HepG2 (cell line): ENCODE measurements at regions not wholly inside any gene's neighbourhood (a gene's known extent, or its start where the extent isn't known, plus 50 kb on each side); places are given as distances from the start of the nearest gene placed in this dataset.

Experiments
- CBX2 ChIP-seq, 2 experiments: fragments of 200-600 bp in 1 of 2; sonication (generic); formaldehyde crosslinking in 1 of 2; IDR thresholded peaks; 2 replicates each; pipeline versions ENCODE4 v1.7.0 to v1.8.1; 2018 to 2022; ENCODE audit warnings: low read depth in 2 of 2, low read length in 1 of 2, mild to moderate bottlenecking in 1 of 2, missing genetic modification reagents in 1 of 2
- DNMT1 ChIP-seq: sonication (generic); formaldehyde crosslinking; IDR thresholded peaks from 2 replicates; pipeline ENCODE4 v1.5.1; 2020; ENCODE audit warnings: mild to moderate bottlenecking, missing genetic modification reagents
- ERF ChIP-seq: IDR thresholded peaks from 2 replicates; pipeline ENCODE4 v1.6.1; 2018; ENCODE audit warnings: missing biosample characterization, missing genetic modification reagents
- FLYWCH1 ChIP-seq: sonication (generic); formaldehyde crosslinking; IDR thresholded peaks from 2 replicates; pipeline ENCODE4 v1.8.1; 2023; ENCODE audit warnings: mild to moderate bottlenecking, missing genetic modification reagents
- HDAC2 ChIP-seq: sonication (generic); formaldehyde crosslinking; IDR thresholded peaks from 2 replicates; pipeline ENCODE4 v1.4.0; 2020; ENCODE audit warnings: missing genetic modification reagents
- IRX3 ChIP-seq: sonication (generic); formaldehyde crosslinking; IDR thresholded peaks from 2 replicates; pipeline ENCODE4 v1.8.1; 2023; ENCODE audit warnings: mild to moderate bottlenecking, low read depth, missing genetic modification reagents, borderline replicate concordance
- KAT2B ChIP-seq: fragments of 150-350 bp; IDR thresholded peaks from 2 replicates; pipeline ENCODE4 v1.6.1; 2014; ENCODE audit warnings: low read depth, low read length, borderline replicate concordance
- KLF16 ChIP-seq, 2 experiments: sonication (generic) in 1 of 2; formaldehyde crosslinking in 1 of 2; IDR thresholded peaks; 2 replicates each; pipeline versions ENCODE4 v1.6.1 to v1.8.0; 2016 to 2023; ENCODE audit warnings: missing genetic modification reagents in 2 of 2, missing compliant biosample characterization in 1 of 2
- MTF2 ChIP-seq: sonication (generic); formaldehyde crosslinking; IDR thresholded peaks from 2 replicates; pipeline ENCODE4 v1.5.0; 2020; ENCODE audit warnings: missing genetic modification reagents, borderline replicate concordance
- SCMH1 ChIP-seq: sonication (generic); formaldehyde crosslinking; IDR thresholded peaks from 2 replicates; pipeline ENCODE4 v1.9.0; 2021; ENCODE audit warnings: missing genetic modification reagents, mild to moderate bottlenecking, borderline replicate concordance
- SRSF9 ChIP-seq: fragments of 200-400 bp; formaldehyde crosslinking; IDR thresholded peaks from 2 replicates; pipeline ENCODE4 v1.6.1; 2018; ENCODE audit warnings: borderline replicate concordance, mild to moderate bottlenecking, low read depth, low read length; ENCODE audit not compliant: insufficient read depth, poor library complexity, severe bottlenecking
- TAF1 ChIP-seq: sonication (generic); formaldehyde crosslinking; IDR thresholded peaks from 2 replicates; pipeline ENCODE4 v1.4.0; 2020; ENCODE audit warnings: missing genetic modification reagents
- WIZ ChIP-seq: sonication (generic); formaldehyde crosslinking; IDR thresholded peaks from 2 replicates; pipeline ENCODE4 v1.5.1; 2020; ENCODE audit warnings: mild to moderate bottlenecking, missing genetic modification reagents
- ZBTB38 ChIP-seq: sonication (generic); formaldehyde crosslinking; IDR thresholded peaks from 2 replicates; pipeline ENCODE4 v1.5.1; 2020; ENCODE audit warnings: mild to moderate bottlenecking, missing genetic modification reagents
- ZKSCAN1 ChIP-seq: fragments of 150-350 bp; IDR thresholded peaks from 2 replicates; pipeline ENCODE4 v1.6.1; 2014; ENCODE audit warnings: low read length
- ZNF136 ChIP-seq: sonication (generic); formaldehyde crosslinking; IDR thresholded peaks from 2 replicates; pipeline ENCODE4 v1.8.1; 2022; ENCODE audit warnings: low read depth, mild to moderate bottlenecking, moderate library complexity, missing genetic modification reagents
- ZNF343 ChIP-seq: sonication (generic); formaldehyde crosslinking; IDR thresholded peaks from 2 replicates; pipeline ENCODE4 v1.4.0; 2020; ENCODE audit warnings: mild to moderate bottlenecking, missing genetic modification reagents
- ZNF501 ChIP-seq: sonication (generic); formaldehyde crosslinking; IDR thresholded peaks from 2 replicates; pipeline ENCODE4 v1.5.1; 2020; ENCODE audit warnings: mild to moderate bottlenecking, moderate library complexity, missing genetic modification reagents
- ZNF652 ChIP-seq: IDR thresholded peaks from 2 replicates; pipeline ENCODE4 v1.6.1; 2016; ENCODE audit warnings: low read depth, borderline replicate concordance
- TF ChIP-seq, protein P1 (sequence below): sonication (generic); formaldehyde crosslinking; IDR thresholded peaks from 2 replicates; pipeline ENCODE4 v1.5.0; 2020; ENCODE audit warnings: missing genetic modification reagents, mild to moderate bottlenecking, borderline replicate concordance
- TF ChIP-seq, protein P2 (sequence below): sonication (generic); formaldehyde crosslinking; IDR thresholded peaks from 2 replicates; pipeline ENCODE4 v1.5.1; 2020; ENCODE audit warnings: missing genetic modification reagents, mild to moderate bottlenecking, borderline replicate concordance
- TF ChIP-seq, protein P3 (sequence below), 2 experiments: fragments of 450-650 bp in 1 of 2; sonication (generic) in 1 of 2; formaldehyde crosslinking; IDR thresholded peaks; 2 replicates each; pipeline versions ENCODE4 v1.5.0 to v1.8.0; 2020 to 2022; ENCODE audit warnings: mild to moderate bottlenecking in 1 of 2, missing genetic modification reagents in 1 of 2
- TF ChIP-seq, protein P4 (sequence below): sonication (generic); formaldehyde crosslinking; IDR thresholded peaks from 2 replicates; pipeline ENCODE4 v1.5.1; 2020; ENCODE audit warnings: mild to moderate bottlenecking, missing genetic modification reagents, borderline replicate concordance
- TF ChIP-seq, protein P5 (sequence below): sonication (generic); formaldehyde crosslinking; IDR thresholded peaks from 2 replicates; pipeline ENCODE4 v1.4.0; 2020; ENCODE audit warnings: missing genetic modification reagents, borderline replicate concordance

DNA sequence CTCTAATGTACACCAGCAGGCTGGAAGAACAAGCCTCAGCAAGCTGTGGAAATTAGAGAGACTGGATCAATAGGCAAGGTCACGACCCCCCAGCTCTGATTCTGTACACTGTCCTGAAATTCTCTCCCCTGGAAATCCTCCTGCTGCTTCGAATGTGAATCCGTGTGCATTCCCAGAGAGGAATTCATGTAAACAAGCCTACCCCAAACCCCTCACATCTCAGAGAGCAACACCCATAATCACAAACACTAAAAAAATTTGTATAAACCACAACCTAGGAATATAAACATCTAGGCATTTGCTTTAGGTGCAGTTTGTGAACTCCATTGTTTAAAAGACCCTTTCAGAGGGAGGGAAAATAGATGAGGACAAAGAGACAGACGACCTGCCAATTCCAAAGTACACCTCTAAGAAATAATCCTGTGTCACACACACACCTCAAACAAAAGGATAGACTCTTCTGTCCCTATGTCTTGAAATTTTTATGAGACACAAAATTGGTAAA is 325.2 kb downstream of the WDR72 start (continued):
- TF ChIP-seq, protein P1, sequence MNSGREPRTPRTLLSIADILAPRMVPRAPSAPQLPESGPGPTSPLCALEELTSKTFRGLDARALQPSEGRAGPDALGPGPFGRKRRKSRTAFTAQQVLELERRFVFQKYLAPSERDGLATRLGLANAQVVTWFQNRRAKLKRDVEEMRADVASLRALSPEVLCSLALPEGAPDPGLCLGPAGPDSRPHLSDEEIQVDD (CRISPR knock-in tag) = no peak
- TF ChIP-seq SRSF9 (no peak), FLYWCH1 (CRISPR knock-in tag) (no peak), IRX3 (CRISPR knock-in tag) (no peak), KAT2B (no peak), ERF (CRISPR knock-in tag) (peak; percentile 47; the same call in 1 of the 2 replicates), DNMT1 (CRISPR knock-in tag) (no peak), ZNF501 (no peak), SCMH1 (CRISPR knock-in tag) (no peak), KLF16 (CRISPR knock-in tag; IDR thresholded peaks at IDR 0.05) (no peak), ZNF652 (CRISPR knock-in tag) (0 out of 2 replicates have a peak, but pooled peaks have one; percentile 30), CBX2 (IDR thresholded peaks at IDR 0.05; ENCODE audit: low read depth, low read length) (no peak), CBX2 (CRISPR knock-in tag; IDR thresholded peaks at IDR 0.05; ENCODE audit: low read depth) (no peak), MTF2 (CRISPR knock-in tag) (no peak), HDAC2 (CRISPR knock-in tag) (peak; percentile 82), ZNF343 (CRISPR knock-in tag) (no peak), WIZ (CRISPR knock-in tag) (no peak), TAF1 (CRISPR knock-in tag) (no peak), ZKSCAN1 (no peak), ZNF136 (CRISPR knock-in tag) (no peak), ZBTB38 (CRISPR knock-in tag) (no peak)
- TF ChIP-seq, protein P2, sequence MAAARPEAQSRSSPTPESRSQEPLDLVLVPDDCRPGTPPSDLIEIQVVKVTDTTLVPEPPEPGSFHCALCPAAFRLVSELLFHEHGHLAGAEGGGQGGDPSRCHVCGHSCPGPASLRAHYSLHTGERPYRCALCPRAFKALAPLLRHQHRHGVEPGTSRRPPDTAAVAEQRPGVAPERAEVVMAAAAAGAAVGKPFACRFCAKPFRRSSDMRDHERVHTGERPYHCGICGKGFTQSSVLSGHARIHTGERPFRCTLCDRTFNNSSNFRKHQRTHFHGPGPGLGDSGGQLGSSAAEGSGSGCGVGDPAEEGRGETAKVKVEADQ (CRISPR knock-in tag) = no peak
- TF ChIP-seq, protein P3, sequence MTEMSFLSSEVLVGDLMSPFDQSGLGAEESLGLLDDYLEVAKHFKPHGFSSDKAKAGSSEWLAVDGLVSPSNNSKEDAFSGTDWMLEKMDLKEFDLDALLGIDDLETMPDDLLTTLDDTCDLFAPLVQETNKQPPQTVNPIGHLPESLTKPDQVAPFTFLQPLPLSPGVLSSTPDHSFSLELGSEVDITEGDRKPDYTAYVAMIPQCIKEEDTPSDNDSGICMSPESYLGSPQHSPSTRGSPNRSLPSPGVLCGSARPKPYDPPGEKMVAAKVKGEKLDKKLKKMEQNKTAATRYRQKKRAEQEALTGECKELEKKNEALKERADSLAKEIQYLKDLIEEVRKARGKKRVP (CRISPR knock-in tag; IDR thresholded peaks at IDR 0.05) = 0 out of 4 replicates have a peak, but pooled peaks of 1 of the 2 experiments have one; percentile 41
- TF ChIP-seq, protein P4, sequence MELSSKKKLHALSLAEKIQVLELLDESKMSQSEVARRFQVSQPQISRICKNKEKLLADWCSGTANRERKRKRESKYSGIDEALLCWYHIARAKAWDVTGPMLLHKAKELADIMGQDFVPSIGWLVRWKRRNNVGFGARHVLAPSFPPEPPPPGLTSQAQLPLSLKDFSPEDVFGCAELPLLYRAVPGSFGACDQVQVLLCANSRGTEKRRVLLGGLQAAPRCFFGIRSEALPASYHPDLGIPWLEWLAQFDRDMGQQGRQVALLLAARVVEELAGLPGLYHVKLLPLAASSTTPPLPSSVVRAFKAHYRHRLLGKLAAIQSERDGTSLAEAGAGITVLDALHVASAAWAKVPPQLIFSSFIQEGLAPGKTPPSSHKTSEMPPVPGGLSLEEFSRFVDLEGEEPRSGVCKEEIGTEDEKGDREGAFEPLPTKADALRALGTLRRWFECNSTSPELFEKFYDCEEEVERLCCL (CRISPR knock-in tag) = no peak
- TF ChIP-seq, protein P5, sequence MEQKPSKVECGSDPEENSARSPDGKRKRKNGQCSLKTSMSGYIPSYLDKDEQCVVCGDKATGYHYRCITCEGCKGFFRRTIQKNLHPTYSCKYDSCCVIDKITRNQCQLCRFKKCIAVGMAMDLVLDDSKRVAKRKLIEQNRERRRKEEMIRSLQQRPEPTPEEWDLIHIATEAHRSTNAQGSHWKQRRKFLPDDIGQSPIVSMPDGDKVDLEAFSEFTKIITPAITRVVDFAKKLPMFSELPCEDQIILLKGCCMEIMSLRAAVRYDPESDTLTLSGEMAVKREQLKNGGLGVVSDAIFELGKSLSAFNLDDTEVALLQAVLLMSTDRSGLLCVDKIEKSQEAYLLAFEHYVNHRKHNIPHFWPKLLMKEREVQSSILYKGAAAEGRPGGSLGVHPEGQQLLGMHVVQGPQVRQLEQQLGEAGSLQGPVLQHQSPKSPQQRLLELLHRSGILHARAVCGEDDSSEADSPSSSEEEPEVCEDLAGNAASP (CRISPR knock-in tag) = peak; percentile 88
